CD4-positive, alpha-beta T cell (primary cell): ENCODE measurements at regions not wholly inside any gene's neighbourhood (a gene's known extent, or its start where the extent isn't known, plus 50 kb on each side); places are given as distances from the start of the nearest gene placed in this dataset.

Source experiments
- ATAC-seq: fragments of 200-7000 bp; cut with Tn5 transposase; one replicate; pipeline ENCODE4 v1.10.0; 2022; ENCODE audit warnings: mild to moderate bottlenecking; ENCODE audit not compliant: poor library complexity
- CTCF ChIA-PET: fragments of 350-600 bp; sonication (Branson Sonifier 250); formaldehyde crosslinking; loops from one replicate; lab custom pipeline; 2021; ENCODE audit warnings: antibody characterized with exemption, inconsistent platforms; lab: Charles Lee
- POLR2A ChIA-PET: fragments of 350-600 bp; sonication (Branson Sonifier 250); formaldehyde crosslinking; loops from one replicate; lab custom pipeline; 2021; ENCODE audit warnings: antibody characterized with exemption, inconsistent platforms; lab: Charles Lee
- DNase-seq, 14 experiments: peaks; one replicate each; pipeline ENCODE4 v3.0.0-alpha.2; 2013 to 2020; ENCODE audit warnings: mixed read lengths in 2 of 14
- H3K27ac ChIP-seq, 2 donors: one replicate each; pipeline versions ENCODE4 v1.5.1 to v1.7.0; 2013; ENCODE audit warnings: low read length in 2 of 2, low read depth in 1 of 2, mild to moderate bottlenecking in 1 of 2
- H3K27me3 ChIP-seq, 2 experiments: 1 replicate in 1 of 2; 2 replicates in 1 of 2; pipeline versions ENCODE4 v1.6.1 to v1.7.0; 2013; ENCODE audit warnings: low read length in 2 of 2, control low read depth in 1 of 2, mild to moderate bottlenecking in 1 of 2, moderate library complexity in 1 of 2; ENCODE audit not compliant: insufficient read depth in 2 of 2, control insufficient read depth in 1 of 2
- H3K36me3 ChIP-seq: one replicate; pipeline ENCODE4 v1.6.1; 2013; ENCODE audit warnings: low read length, control low read depth; ENCODE audit not compliant: insufficient read depth
- H3K4me1 ChIP-seq: one replicate; pipeline ENCODE4 v1.6.1; 2013; ENCODE audit warnings: low read length, control low read depth; ENCODE audit not compliant: insufficient read depth
- H3K4me3 ChIP-seq: one replicate; pipeline ENCODE4 v1.5.1; 2013; ENCODE audit warnings: mild to moderate bottlenecking, low read length, moderate library complexity
- H3K9me3 ChIP-seq, 2 experiments: 1 replicate in 1 of 2; 2 replicates in 1 of 2; pipeline versions ENCODE4 v1.6.1 to v1.7.0; 2013; ENCODE audit warnings: low read length in 2 of 2, mild to moderate bottlenecking in 2 of 2, control low read depth in 1 of 2, moderate library complexity in 1 of 2; ENCODE audit not compliant: control insufficient read depth in 1 of 2, insufficient read depth in 1 of 2
- H3K27ac Mint-ChIP-seq: one replicate; pipeline ENCODE4 v1.8.0; 2020; ENCODE audit warnings: mixed read lengths
- H3K27me3 Mint-ChIP-seq: one replicate; pipeline ENCODE4 v1.8.0; 2021; ENCODE audit warnings: mixed read lengths
- H3K36me3 Mint-ChIP-seq: one replicate; pipeline ENCODE4 v1.8.0; 2021; ENCODE audit warnings: low read depth, mixed read lengths
- H3K4me1 Mint-ChIP-seq: one replicate; pipeline ENCODE4 v1.8.0; 2021; ENCODE audit warnings: low read depth, mixed read lengths
- H3K4me3 Mint-ChIP-seq: one replicate; pipeline ENCODE4 v1.8.0; 2020; ENCODE audit warnings: mild to moderate bottlenecking, mixed read lengths
- H3K9me3 Mint-ChIP-seq: one replicate; pipeline ENCODE4 v1.8.0; 2020; ENCODE audit warnings: mixed read lengths
- intact Hi-C, 2 experiments: fragments of 100-400 bp; cut with DNase I in 1 of 2; cut with micrococcal nuclease in 1 of 2; formaldehyde crosslinking; loops; one replicate each; pipeline versions ENCODE4 v1.15.1 to v1.9.0; 2023 to 2025; cut with DNase I, micrococcal nuclease
- TF ChIP-seq, protein P1 (sequence below): fragments of 200-600 bp; IDR thresholded peaks from one replicate; pipeline ENCODE4 v1.8.0; 2022; ENCODE audit warnings: antibody characterized with exemption, mild to moderate bottlenecking

GRCh38 chr14:53285821-53286220 lies 132.7 kb upstream of the DDHD1 start:
- ChIA-PET CTCF (no interaction called here), POLR2A (no interaction called here)
- no peaks in the 10 kb centered on the region for H3K36me3 Mint-ChIP-seq

GRCh38 chr14:53285064-53285463 lies 131.9 kb upstream of the DDHD1 start:
- no peaks in the 10 kb centered on the region for H3K36me3 ChIP-seq
- ATAC-seq (no peak), DNase-seq (no peak)
- CTCF ChIA-PET: no interaction called here
- H3K4me1 Mint-ChIP-seq: no peaks in the 10 kb centered on the region
- peaks cover 6% of the 10 kb centered on the region for H3K9me3 Mint-ChIP-seq
- no peaks in the 10 kb centered on the region for H3K9me3 ChIP-seq
- no peak overlapping the region for H3K27ac Mint-ChIP-seq
- no peaks in the 10 kb centered on the region for H3K27me3 ChIP-seq
- no peak overlapping the region for H3K27ac ChIP-seq
- H3K4me1 ChIP-seq: no peaks in the 10 kb centered on the region
- intact Hi-C loops: no loop called here
- H3K4me3 Mint-ChIP-seq: no peak overlapping the region
- POLR2A ChIA-PET: no interaction called here
- H3K27me3 Mint-ChIP-seq: no peaks in the 10 kb centered on the region
- H3K36me3 Mint-ChIP-seq: peaks cover 2% of the 10 kb centered on the region
- TF ChIP-seq, protein P1, sequence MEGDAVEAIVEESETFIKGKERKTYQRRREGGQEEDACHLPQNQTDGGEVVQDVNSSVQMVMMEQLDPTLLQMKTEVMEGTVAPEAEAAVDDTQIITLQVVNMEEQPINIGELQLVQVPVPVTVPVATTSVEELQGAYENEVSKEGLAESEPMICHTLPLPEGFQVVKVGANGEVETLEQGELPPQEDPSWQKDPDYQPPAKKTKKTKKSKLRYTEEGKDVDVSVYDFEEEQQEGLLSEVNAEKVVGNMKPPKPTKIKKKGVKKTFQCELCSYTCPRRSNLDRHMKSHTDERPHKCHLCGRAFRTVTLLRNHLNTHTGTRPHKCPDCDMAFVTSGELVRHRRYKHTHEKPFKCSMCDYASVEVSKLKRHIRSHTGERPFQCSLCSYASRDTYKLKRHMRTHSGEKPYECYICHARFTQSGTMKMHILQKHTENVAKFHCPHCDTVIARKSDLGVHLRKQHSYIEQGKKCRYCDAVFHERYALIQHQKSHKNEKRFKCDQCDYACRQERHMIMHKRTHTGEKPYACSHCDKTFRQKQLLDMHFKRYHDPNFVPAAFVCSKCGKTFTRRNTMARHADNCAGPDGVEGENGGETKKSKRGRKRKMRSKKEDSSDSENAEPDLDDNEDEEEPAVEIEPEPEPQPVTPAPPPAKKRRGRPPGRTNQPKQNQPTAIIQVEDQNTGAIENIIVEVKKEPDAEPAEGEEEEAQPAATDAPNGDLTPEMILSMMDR: no peak
- H3K4me3 ChIP-seq: no peak overlapping the region

More at GRCh38 chr14:53285821-53286220, 132.7 kb upstream of the DDHD1 start:
- no peaks in the 10 kb centered on the region for H3K4me1 Mint-ChIP-seq
- ATAC-seq (no peak), DNase-seq (no peak)
- no peaks in the 10 kb centered on the region for H3K4me1 ChIP-seq
- H3K27ac ChIP-seq: no peak overlapping the region
- no peaks in the 10 kb centered on the region for H3K9me3 ChIP-seq
- TF ChIP-seq, protein P1: no peak
- no peak overlapping the region for H3K4me3 ChIP-seq
- H3K4me3 Mint-ChIP-seq: no peak overlapping the region
- H3K9me3 Mint-ChIP-seq: peaks cover 2% of the 10 kb centered on the region
- H3K27me3 ChIP-seq: no peaks in the 10 kb centered on the region
- no peaks in the 10 kb centered on the region for H3K36me3 ChIP-seq
- H3K27ac Mint-ChIP-seq: no peak overlapping the region
- H3K27me3 Mint-ChIP-seq: no peaks in the 10 kb centered on the region
- intact Hi-C loops: no loop called here

- DNase-seq (no peak), ATAC-seq (no peak)
- intact Hi-C loops: no loop called here
- Mint-ChIP-seq H3K27me3 (no peaks in the 10 kb centered on the region), H3K27ac (no peak overlapping the region), H3K4me1 (no peaks in the 10 kb centered on the region), H3K36me3 (peaks cover 13% of the 10 kb centered on the region), H3K9me3 (peaks cover 15% of the 10 kb centered on the region), H3K4me3 (no peak overlapping the region)
- ChIA-PET CTCF (no interaction called here), POLR2A (no interaction called here)
- Histone ChIP-seq H3K4me1 (no peaks in the 10 kb centered on the region), H3K27ac (no peak overlapping the region), H3K27me3 (no peaks in the 10 kb centered on the region), H3K36me3 (no peaks in the 10 kb centered on the region), H3K4me3 (no peak overlapping the region), H3K9me3 (peaks cover 0 to 16% of the 10 kb centered on the region in 2 experiments)
- TF ChIP-seq, protein P1: no peak
Observed at GRCh38 chr14:53278602-53279506, 125.7 kb upstream of the DDHD1 start.
